OCI-LY7 (cell line): ENCODE measurements at regions not wholly inside any gene's neighbourhood (a gene's known extent, or its start where the extent isn't known, plus 50 kb on each side); places are given as distances from the start of the nearest gene placed in this dataset.

Experiments
- CTCF ChIP-seq: fragments of 200-600 bp; sonication (generic); conservative IDR thresholded peaks from 2 replicates; pipeline ENCODE4 v1.5.1; 2014; ENCODE audit warnings: mild to moderate bottlenecking, antibody characterized with exemption, low read length, moderate library complexity, mixed read lengths
- EZH2phosphoT487 ChIP-seq: fragments of 200-600 bp; sonication (generic); IDR thresholded peaks from 2 replicates; pipeline ENCODE4 v1.6.1; 2018; ENCODE audit warnings: low read depth, borderline replicate concordance, mild to moderate bottlenecking, mixed run types, antibody characterized with exemption, low read length, moderate library complexity, mixed read lengths

GRCh38 chr1:30359539-30360220 is 363.7 kb downstream of the MATN1 start:
- TF ChIP-seq CTCF: no peak
- no peak for TF ChIP-seq EZH2phosphoT487
